ENCODE measurements at regions not wholly inside any gene's neighbourhood (a gene's known extent, or its start where the extent isn't known, plus 50 kb on each side); places are given as distances from the start of the nearest gene placed in this dataset.

DNA sequence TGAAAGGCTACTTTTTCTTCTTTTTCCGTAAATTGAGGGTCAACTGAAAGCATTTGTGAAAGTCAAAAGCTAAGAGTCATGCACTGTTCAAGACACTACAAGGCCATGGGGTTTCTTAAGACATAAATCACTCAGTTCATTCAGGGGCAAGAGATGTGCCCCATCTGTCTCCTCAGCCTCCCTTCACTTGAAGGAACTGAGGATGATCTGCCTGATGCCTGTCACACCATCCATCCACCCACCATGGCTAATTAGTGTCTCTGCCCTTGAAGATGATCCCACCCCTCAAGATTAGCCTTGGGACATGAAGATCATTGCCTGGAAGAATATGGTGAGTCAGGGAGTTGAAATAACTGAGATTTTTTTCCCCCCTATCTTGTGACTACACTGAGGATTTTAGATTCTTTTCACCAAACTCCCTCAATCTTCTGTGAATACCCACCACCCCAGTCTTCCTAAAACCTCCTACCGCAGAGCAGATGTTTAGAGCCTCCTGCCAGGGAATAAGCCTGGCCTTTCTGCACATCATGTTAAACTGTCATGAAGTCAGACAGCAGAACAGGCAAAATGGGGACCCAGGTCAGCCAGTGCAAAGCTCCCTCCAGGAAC is 88.6 kb upstream of the LMO4 start:
- Histone ChIP-seq H3K27ac (ENCODE audit: low read length in 2 of 2) (no peak overlapping the region), H4K20me1 (ENCODE audit: control insufficient read depth, insufficient read depth, low read length, poor library complexity, severe bottlenecking) (no peaks in the 10 kb centered on the region), H3K27me3 (replicated peaks in 1 of 4; ENCODE audit: control extremely low read depth in 1 of 4, control insufficient read depth in 3 of 4, insufficient read depth in 4 of 4, low read length in 3 of 4) (peaks cover 0 to 3% (median 1%) of the 10 kb centered on the region in 4 experiments), H3K9ac (ENCODE audit: low read length) (no peak overlapping the region), H3K4me3 (ENCODE audit: control extremely low read depth in 1 of 5, extremely low read depth in 1 of 5, insufficient read depth in 1 of 5, low read depth in 2 of 5, low read length in 4 of 5) (no peak overlapping the region), H3K4me1 (ENCODE audit: control insufficient read depth in 2 of 2, insufficient read depth in 2 of 2, low read length in 2 of 2) (no peaks in the 10 kb centered on the region), H3K9me3 (ENCODE audit: control extremely low read depth in 1 of 3, control insufficient read depth in 2 of 3, insufficient read depth in 1 of 3, low read length in 2 of 3) (no peaks in the 10 kb centered on the region), H3K36me3 (replicated peaks in 1 of 2; ENCODE audit: control extremely low read depth in 1 of 2, control insufficient read depth in 1 of 2, extremely low read depth in 1 of 2, insufficient read depth in 2 of 2, low read length in 1 of 2) (no peaks in the 10 kb centered on the region), H3K4me2 (replicated peaks; ENCODE audit: low read depth, low read length, poor library complexity, severe bottlenecking) (no peak overlapping the region), H2AFZ (ENCODE audit: insufficient read depth, low read depth, low read length, poor library complexity, severe bottlenecking) (no peak overlapping the region), H3K79me2 (ENCODE audit: control insufficient read depth, insufficient read depth, low read length) (no peaks in the 10 kb centered on the region)
- DNase-seq (no peak), ATAC-seq (ENCODE audit: low read depth) (no peak)
- H3K27me3 Mint-ChIP-seq = peaks cover 16% of the 10 kb centered on the region
- TF ChIP-seq CTCF (IDR thresholded peaks at IDR 0.05) (no peak), EZH2 (IDR thresholded peaks at IDR 0.05; ENCODE audit: borderline replicate concordance, insufficient read depth, low read depth, low read length, poor library complexity, severe bottlenecking) (no peak)
- H3K4me3 Mint-ChIP-seq = no peak overlapping the region
- 89% methylated on average over 1 of the region's 2 CpGs for WGBS (ENCODE audit: insufficient coverage)
- H3K9me3 Mint-ChIP-seq (ENCODE audit: insufficient read depth) = no peaks in the 10 kb centered on the region
- H3K27ac Mint-ChIP-seq = no peak overlapping the region
- intact Hi-C loops (cut with micrococcal nuclease) = no loop called here
- H3K4me1 Mint-ChIP-seq = no peaks in the 10 kb centered on the region
- ChIA-PET POLR2A (no interaction called here), CTCF (no interaction called here)

DNA sequence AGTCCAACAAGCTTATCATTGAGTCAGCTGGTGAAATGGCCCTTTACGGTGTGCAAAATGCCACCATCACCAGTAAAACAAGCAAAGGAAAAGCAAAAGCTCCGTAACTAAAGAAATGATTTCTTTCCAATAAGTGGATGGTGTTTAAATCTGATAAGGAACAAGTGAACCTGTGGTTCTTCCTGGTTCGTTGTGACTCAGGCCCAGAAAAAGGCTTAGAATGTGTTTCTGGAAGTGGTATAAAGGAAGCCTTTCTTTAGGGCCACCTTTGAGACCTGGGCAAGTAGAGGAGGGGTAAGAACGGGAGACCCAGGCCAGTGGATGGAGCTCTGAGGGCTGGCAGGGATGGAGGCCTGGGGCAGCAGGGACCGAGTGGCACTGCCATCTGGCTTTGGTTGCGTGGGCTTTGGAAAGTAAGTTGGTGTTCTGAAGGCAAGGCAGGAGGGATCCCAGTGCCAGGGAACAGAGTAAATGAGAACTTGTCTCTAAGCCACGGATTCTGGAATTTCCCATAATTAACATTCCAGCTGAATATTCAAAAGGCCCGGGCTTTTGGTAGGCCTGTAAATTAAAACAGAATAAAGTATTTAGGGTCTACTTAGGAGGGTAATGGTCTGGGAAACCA is 87.9 kb upstream of the LMO4 start:
- Histone ChIP-seq H2AFZ (ENCODE audit: insufficient read depth, low read depth, low read length, poor library complexity, severe bottlenecking) (no peak overlapping the region), H4K20me1 (ENCODE audit: control insufficient read depth, insufficient read depth, low read length, poor library complexity, severe bottlenecking) (no peaks in the 10 kb centered on the region), H3K27me3 (replicated peaks in 1 of 4; ENCODE audit: control extremely low read depth in 1 of 4, control insufficient read depth in 3 of 4, insufficient read depth in 4 of 4, low read length in 3 of 4) (peaks cover 0 to 3% (median 1%) of the 10 kb centered on the region in 4 experiments), H3K36me3 (replicated peaks in 1 of 2; ENCODE audit: control extremely low read depth in 1 of 2, control insufficient read depth in 1 of 2, extremely low read depth in 1 of 2, insufficient read depth in 2 of 2, low read length in 1 of 2) (no peaks in the 10 kb centered on the region), H3K4me1 (ENCODE audit: control insufficient read depth in 2 of 2, insufficient read depth in 2 of 2, low read length in 2 of 2) (no peaks in the 10 kb centered on the region), H3K9me3 (ENCODE audit: control extremely low read depth in 1 of 3, control insufficient read depth in 2 of 3, insufficient read depth in 1 of 3, low read length in 2 of 3) (no peaks in the 10 kb centered on the region), H3K9ac (ENCODE audit: low read length) (no peak overlapping the region), H3K4me3 (ENCODE audit: control extremely low read depth in 1 of 5, extremely low read depth in 1 of 5, insufficient read depth in 1 of 5, low read depth in 2 of 5, low read length in 4 of 5) (no peak overlapping the region), H3K4me2 (replicated peaks; ENCODE audit: low read depth, low read length, poor library complexity, severe bottlenecking) (no peak overlapping the region), H3K27ac (ENCODE audit: low read length in 2 of 2) (no peak overlapping the region), H3K79me2 (ENCODE audit: control insufficient read depth, insufficient read depth, low read length) (no peaks in the 10 kb centered on the region)
- ATAC-seq (ENCODE audit: low read depth) (no peak), DNase-seq (no peak)
- TF ChIP-seq CTCF (IDR thresholded peaks at IDR 0.05) (no peak), EZH2 (IDR thresholded peaks at IDR 0.05; ENCODE audit: borderline replicate concordance, insufficient read depth, low read depth, low read length, poor library complexity, severe bottlenecking) (no peak)
- 89% methylated on average over 4 of the region's 8 CpGs for WGBS (ENCODE audit: insufficient coverage)
- peaks cover 13% of the 10 kb centered on the region for H3K27me3 Mint-ChIP-seq
- CTCF ChIA-PET = no interaction called here
- no peaks in the 10 kb centered on the region for H3K4me1 Mint-ChIP-seq
- no peaks in the 10 kb centered on the region for H3K9me3 Mint-ChIP-seq (ENCODE audit: insufficient read depth)
- H3K27ac Mint-ChIP-seq = no peak overlapping the region
- no peak overlapping the region for H3K4me3 Mint-ChIP-seq
- intact Hi-C loops (cut with micrococcal nuclease) = no loop called here
- POLR2A ChIA-PET = no interaction called here
